Stimulated activated CD4-positive, alpha-beta T cell treated with anti-CD3 and anti-CD28 coated beads, Interleukin-4, amount 100 ng/mL, for 24 hours (primary cell): ENCODE measurements at regions not wholly inside any gene's neighbourhood (a gene's known extent, or its start where the extent isn't known, plus 50 kb on each side); places are given as distances from the start of the nearest gene placed in this dataset.
"Not testable (repeated sequence)": the region's sequence is repeated elsewhere in the genome, so short reads cannot be mapped to it uniquely, and the experiment has no call there.

ENCODE experiments used
- DNase-seq: peaks from one replicate; pipeline ENCODE4 v3.0.0-alpha.2; 2020

DNA sequence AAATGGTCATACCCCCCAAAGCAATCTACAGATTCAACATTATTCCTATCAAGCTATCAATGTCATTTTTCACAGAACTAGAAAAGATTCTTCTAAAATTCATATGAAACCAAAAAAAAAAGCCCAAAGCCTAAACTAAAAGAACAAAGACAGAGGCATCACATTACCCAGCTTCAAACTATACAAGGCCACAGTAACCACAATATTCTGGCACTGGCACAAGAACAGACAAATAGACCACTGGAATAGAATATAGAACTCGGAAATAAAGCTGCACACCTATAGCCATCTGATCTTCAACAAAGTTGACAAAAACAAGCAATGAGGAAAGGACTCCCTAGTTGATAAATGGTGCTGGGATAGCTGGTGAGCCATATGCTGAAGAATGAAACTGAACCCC lies 89.2 kb upstream of the PCED1B start:
- DNase-seq = no peak

DNA sequence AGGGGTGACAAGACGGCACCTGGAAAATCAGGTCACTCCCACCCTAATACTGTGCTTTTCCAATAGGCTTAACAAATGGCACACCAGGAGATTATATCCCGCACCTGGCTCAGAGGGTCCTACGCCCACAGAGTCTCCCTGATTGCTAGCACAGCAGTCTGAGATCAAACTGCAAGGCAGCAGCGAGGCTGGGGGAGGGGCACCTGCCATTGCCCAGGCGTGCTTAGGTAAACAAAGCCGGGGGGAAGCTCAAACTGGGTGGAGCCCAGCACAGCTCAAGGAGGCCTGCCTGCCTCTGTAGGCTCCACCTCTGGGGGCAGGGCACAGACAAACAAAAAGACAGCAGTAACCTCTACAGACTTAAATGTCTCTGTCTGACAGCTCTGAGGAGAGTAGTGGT lies 87.4 kb upstream of the PCED1B start:
- not testable (repeated sequence) for DNase-seq

DNA sequence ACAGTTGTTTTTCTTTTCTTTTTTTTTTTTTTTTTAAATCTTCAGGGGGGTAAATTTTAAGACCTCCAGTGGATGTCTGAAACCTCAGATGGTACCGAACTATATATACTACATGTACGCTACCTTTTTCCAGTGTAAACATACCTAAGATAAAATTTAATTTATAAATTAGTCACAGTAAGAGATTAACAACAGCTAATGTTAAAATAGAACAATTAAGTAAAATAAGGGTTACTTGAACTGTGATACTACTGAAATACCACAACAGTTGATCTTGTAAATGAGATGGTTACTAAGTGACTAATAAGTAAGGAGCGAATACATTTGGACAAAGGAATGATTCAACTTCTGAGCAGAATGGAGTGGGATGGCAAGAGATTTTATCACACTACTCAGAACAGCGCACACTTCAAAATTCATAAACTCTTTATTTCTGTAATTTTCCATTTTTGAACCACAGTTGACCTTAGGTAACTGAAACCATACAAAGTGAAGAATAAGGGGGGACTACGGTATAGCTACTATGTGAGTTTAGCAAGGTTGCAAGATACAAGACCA lies 80.5 kb upstream of the PCED1B start:
- no peak for DNase-seq

DNA sequence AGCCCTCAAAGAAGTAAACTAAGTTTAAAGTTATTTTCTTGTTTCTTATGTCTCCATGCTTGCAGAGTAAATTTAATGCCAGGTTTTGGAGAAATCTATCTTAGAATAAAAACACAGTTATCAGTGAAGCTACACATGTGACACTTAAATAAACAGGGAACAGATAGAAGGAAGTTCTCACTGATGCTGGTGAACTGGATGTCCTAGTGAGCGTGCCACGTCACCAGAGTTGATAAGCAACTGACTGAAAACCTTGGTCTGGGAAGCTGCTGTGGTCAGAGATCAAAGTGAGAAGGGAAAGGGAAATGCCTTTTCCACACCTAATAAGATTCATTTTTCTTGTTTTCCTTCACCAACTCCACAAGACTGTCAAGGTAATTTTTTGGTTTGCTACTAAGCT lies 74.8 kb upstream of the PCED1B start:
- no peak for DNase-seq

DNA sequence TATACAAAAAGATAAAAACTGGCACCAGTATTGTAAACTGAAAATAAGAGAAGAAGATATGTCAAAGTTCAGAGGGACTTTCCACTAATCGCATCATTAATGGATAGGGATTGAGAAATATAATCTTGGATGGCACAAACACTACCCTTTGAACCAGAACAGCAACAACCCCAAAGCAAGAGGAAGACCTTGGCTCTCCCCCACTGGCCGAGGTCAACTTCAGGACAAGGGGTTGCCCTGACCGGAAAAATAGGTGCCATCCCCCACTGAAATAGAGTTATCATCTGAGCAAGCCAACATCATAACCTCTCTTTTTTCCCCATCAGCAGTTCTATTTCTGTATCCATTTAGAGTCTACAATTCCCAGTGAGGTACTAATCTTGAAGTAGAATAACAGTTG lies 72.4 kb upstream of the PCED1B start:
- DNase-seq = no peak

DNA sequence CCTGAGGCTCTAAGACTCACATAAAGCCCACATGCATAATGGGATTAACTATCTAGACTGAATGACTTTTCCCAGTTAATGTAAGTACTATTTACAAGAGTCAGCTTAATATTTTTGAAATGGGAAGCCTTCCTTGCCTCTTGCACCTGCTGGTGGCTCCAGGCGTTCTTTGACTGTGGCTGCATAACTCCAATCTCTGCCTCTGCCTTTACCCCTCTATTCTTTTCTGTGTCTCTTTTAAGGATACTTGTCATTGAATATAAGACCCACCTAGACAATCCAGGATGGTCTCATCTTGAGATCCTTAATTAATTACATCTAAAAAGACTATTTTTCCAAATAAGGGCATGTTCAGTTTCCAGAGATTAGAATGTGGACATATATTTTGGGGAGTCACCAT lies 66.9 kb upstream of the PCED1B start:
- DNase-seq = no peak

DNA sequence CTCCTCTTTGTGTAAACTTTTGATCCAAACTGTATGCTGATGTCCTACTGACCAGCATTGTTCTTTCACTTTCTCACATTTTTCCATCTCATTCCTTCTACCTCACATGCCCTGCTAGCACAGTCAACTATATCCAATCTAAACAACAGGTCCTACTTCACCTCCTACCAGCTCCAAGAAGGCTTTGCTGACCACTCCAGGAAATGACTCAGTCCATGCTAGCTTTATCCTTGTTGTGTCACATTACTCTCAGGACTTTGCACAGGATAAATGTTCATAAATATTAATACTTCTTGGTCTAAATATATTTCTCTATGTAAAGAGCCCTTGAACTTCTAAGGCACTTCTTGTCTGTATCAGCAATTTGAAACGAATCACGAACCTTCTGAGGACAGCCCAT lies 64.9 kb upstream of the PCED1B start:
- no peak for DNase-seq

DNA sequence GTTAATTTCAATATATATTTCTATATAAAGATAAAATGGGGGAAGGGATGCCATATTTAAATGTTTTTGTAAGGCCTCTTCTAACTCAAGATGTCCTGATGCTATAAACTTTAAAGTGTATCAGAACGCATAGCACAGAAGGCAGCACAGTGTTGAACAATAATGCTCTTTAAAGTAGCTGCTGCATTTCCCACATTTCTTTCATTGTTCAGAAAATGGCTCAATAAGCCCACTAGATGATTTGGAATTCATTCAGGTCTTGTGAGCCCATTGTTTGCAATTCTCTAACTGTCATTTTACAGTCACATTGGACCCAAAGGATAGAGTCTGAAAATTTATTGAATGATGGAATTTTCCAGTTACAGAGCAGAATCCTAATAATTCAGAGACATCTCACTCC lies 64.0 kb upstream of the PCED1B start:
- DNase-seq = no peak

DNA sequence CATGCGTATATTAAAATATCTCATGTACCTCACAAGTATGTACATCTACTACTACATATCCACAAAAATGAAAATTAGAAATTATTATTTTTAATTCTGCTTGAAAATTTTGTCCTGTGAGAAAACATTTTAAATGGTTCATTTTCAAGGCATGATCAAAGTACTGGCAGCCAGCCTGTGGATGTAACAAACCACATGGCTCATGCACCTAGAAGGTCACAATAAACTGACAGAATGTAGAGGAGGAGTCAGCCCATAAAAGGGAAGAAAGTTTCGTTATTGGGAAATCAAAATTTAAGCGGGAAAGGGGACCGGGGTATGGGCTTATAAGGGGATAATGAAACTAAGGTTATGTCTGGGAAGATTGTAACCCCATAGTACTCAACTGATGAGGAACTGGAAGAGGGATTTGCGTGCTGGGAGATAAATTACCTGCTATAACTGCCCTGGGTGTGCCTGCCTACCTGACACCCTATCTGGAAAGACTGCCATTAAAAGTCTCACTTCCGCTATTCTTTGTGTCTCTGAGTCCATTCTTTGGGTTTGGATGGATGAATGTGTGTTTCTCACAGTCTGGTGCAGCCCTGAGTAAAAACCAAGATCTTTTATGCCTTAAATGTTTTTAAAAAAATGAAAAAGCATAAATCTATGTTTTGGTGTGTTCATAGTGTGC lies 62.2 kb upstream of the PCED1B start:
- DNase-seq = no peak

DNA sequence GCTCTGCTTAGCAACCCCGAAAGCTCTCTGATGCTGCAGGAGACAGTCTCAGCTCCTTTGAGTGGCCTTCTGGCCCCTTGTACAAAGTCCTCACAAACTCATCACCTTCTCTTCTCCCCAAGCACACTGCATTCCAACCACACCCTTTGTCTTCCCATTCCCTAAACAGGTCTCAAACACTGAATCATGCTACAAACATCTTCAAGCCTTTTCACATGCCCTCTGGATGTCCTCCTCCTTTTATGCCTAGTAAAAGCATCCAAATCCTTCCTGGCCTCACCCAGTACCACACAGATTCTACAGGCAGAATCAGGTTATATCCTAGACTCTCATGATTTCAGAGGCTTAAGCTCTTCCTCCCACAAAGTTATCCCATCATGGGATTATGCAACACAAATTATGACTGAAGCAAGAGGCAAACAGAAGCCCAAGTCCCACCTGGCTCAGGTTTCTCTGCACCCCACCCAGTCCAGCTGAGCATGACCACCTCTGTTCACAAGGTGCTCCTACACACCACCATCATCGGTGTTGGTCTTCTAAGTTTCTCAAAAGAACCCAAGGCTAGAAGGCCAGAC lies 61.4 kb upstream of the PCED1B start:
- no peak for DNase-seq

DNA sequence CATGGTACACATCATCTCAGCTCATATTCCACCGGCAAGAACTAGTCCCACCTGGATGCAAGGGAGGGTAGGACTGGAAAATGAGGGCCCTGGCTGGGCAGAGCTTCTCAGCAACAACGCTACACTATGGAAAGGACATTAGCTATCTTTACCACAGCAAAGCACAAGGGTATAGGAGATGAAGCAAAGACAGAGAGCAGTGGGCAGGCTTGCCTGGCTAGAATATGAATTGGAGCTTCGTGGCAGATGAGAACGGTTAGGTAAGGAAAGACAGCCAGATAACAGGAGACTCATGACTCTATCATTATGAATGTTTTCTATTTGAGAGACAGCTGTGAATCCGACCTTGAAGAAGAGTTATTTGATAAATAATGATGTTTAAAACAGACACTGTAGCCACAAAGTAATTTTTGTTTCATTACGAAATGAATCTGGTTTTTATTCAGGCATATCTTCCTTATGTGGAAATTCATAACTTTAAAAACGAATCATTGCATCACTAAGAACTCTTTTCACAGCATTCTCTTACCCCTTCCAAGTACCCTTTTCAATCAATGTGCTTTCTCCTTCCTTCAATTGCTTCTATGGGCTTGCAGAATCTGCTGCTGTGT lies 59.1 kb upstream of the PCED1B start:
- DNase-seq = no peak

DNA sequence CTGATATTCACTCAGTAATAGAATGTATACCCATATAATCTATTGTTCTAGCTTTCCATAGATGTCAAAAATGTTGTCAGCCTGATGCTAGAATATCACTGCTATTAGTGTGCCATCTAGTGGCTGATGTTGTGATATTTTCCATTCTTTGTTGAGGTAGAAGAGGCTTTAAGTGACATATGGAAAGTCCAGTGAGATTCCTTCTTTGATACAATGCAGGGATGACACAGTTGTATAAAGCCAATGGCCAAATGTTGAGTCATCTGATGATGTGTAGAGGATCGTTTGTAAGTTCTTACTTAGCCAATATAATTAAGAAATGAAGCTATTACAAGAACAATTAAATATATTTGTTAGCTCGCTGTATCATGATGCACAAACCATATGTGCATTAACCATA lies 58.1 kb upstream of the PCED1B start:
- DNase-seq = peak; percentile 34

DNA sequence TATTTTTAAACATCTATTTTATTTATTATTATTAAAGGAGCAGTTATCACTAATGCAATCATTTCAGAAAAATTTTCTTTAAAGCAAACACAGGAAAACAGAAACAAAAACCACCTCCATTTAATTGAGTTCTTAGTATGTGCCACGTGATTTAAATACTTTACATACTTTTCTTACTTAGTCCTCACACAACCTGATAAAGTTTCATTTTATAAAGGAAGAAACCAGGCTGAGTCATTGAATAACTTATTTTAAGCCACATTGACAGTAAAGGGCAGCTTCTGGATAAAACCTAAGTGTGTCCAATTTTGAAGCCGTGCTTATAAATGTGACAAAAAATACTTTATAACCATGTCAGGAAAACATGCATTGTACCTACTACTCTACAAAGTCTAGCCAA lies 57.1 kb upstream of the PCED1B start:
- no peak for DNase-seq

DNA sequence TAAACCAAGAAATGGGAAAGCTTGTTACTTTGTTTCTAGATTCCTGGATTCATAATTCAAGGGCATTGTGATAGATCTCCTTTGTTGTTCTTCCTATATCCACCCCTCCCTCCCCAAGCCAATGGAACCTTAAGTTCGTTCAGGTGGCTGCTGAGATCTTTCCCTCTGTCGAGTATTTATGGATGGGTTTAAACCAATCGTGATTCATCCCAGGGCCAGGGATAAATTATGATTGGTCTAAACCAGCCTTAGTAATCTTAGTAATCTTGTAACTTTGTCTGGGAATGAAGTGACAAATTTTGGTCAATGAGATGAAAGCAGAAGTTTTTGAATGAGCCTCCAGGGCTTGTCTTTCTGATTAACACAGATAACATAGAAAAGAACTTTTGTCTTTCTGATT lies 56.1 kb upstream of the PCED1B start:
- DNase-seq = no peak

DNA sequence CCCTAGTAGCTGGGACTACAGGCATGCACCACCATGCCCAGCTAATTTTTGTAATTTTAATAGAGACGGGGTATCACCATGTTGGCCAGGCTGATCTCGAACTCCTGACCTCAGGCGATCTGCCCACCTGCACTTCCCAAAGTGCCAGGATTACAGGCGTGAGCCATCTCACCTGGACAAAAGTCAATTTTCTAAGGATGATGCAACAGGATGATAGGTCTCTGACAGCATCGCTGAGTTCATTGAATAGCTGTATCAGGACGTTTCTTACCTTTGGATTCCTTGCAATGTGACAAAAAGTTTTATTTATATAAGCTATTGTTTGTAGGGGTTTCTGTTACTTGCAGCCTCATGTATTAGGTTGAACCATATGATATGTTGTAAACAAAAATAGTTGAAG lies 55.5 kb upstream of the PCED1B start:
- DNase-seq = no peak

DNA sequence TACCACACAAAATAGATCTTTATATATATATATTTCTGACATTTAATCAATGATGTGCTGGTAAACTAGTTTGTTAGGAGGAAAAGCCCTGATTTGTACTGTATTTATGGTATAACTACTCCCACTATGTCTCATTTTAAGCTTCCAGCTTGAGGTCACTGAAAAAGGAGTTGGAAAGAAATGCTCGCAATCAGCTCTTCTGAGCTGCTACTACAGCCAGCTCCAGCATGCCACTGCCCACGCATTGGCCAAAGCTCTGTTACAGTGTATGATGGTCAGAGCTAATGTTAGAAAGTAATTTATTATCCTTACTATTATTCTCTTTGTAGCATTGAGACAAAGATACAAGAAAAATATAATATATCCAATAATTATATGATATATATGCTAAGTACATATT lies 55.0 kb upstream of the PCED1B start:
- no peak for DNase-seq

DNA sequence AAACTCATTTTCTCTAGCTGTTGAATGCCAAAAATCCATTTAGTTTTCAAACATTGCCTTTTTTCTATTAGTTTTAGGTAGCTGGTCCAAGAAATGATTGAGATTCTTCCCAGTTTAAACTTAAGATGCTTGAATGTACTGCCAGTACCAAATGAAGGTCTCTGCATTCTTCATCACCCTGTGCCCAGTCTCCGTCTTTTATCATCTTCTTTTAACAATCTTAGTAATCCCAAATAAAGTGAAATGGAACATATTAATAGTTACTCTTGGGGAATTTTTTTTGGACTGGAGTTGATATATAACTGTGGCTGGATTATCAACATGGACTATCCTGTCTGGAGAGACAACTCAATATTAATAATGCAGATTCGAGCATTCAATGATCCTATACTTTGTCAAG lies 54.1 kb upstream of the PCED1B start:
- DNase-seq = no peak

DNA sequence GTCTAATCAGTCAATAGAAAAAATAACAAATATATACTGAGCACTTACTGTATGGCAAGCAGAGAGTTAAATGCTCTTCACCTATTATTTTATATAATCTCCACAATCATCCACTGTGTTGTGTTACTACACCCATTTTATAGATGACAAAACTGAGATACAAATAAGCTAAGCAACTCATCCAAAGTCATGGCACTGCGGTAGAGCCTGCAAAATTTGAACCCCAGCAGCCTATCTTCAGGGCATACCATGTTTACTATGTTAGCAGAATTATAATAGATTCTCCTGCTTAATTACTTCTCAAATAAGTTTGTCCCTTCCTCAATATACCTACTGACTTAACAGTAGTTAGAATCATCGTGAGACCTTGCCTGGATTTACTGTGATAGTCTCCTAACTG lies 53.6 kb upstream of the PCED1B start:
- no peak for DNase-seq

DNA sequence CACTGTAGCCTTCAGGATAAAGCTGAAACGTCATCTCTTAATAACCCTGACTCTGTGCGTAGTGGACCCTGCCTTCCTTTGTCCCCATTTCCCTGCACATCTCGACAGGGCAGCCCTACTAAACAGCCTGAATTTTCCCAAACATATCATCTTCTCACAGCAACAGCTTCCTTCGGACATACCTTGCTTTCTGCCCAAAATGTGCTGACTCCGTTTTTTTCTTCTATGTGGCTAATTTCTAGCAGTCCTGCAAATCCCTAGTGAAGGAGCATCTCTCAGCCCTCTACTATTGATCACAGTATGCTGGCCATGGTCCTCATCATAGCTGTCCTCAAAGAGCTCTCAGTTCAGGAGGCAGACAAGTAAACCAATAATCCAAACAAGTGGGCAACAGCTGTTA lies 53.1 kb upstream of the PCED1B start:
- no peak for DNase-seq
